Sigmoid colon (tissue), 4 donors: ENCODE measurements at regions not wholly inside any gene's neighbourhood (a gene's known extent, or its start where the extent isn't known, plus 50 kb on each side); places are given as distances from the start of the nearest gene placed in this dataset.
"Not testable (repeated sequence)": the region's sequence is repeated elsewhere in the genome, so short reads cannot be mapped to it uniquely, and the experiment has no call there.

Experiments
- EP300 ChIP-seq, 4 donors: sonication (generic); formaldehyde crosslinking; IDR thresholded peaks; one replicate each; pipeline ENCODE4 v1.6.1; 2017; ENCODE audit warnings: antibody characterized with exemption in 4 of 4
- POLR2A ChIP-seq, 2 donors: fragments of 450-650 bp; IDR thresholded peaks; one replicate each; pipeline ENCODE4 v1.6.1; 2016; ENCODE audit warnings: antibody characterized with exemption in 2 of 2, mild to moderate bottlenecking in 2 of 2, moderate library complexity in 2 of 2
- TF ChIP-seq, protein P1 (sequence below), 4 experiments: fragments of 450-650 bp in 3 of 4; fragments of 200-600 bp in 1 of 4; IDR thresholded peaks; one replicate each; pipeline ENCODE4 v1.5.1; 2016 to 2019; ENCODE audit warnings: antibody characterized with exemption in 4 of 4, mild to moderate bottlenecking in 3 of 4, moderate library complexity in 2 of 4

- TF ChIP-seq, protein P1, sequence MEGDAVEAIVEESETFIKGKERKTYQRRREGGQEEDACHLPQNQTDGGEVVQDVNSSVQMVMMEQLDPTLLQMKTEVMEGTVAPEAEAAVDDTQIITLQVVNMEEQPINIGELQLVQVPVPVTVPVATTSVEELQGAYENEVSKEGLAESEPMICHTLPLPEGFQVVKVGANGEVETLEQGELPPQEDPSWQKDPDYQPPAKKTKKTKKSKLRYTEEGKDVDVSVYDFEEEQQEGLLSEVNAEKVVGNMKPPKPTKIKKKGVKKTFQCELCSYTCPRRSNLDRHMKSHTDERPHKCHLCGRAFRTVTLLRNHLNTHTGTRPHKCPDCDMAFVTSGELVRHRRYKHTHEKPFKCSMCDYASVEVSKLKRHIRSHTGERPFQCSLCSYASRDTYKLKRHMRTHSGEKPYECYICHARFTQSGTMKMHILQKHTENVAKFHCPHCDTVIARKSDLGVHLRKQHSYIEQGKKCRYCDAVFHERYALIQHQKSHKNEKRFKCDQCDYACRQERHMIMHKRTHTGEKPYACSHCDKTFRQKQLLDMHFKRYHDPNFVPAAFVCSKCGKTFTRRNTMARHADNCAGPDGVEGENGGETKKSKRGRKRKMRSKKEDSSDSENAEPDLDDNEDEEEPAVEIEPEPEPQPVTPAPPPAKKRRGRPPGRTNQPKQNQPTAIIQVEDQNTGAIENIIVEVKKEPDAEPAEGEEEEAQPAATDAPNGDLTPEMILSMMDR (IDR thresholded peaks at IDR 0.05): not testable (repeated sequence)
- TF ChIP-seq EP300, POLR2A (IDR thresholded peaks at IDR 0.05): not testable (repeated sequence)
Measured at GRCh38 chr21:8996487-8996968, 1524.9 kb upstream of the TPTE start.
